ENCODE measurements at regions not wholly inside any gene's neighbourhood (a gene's known extent, or its start where the extent isn't known, plus 50 kb on each side); places are given as distances from the start of the nearest gene placed in this dataset.

- no peak for TF ChIP-seq POLR2A (IDR thresholded peaks at IDR 0.05; ENCODE audit: low read depth, low read length)
- TF ChIP-seq POLR2AphosphoS5 (IDR thresholded peaks at IDR 0.05; ENCODE audit: low read depth, low read length), result no peak
Measured at GRCh38 chr3:145953316-145953715, 207.7 kb downstream of the PLOD2 start.

Data from GM12891 (cell line).